LNCAP (cell line): ENCODE measurements at regions not wholly inside any gene's neighbourhood (a gene's known extent, or its start where the extent isn't known, plus 50 kb on each side); places are given as distances from the start of the nearest gene placed in this dataset.

Experiments
- TF ChIP-seq, protein P1 (sequence below): fragments of 450-650 bp; IDR thresholded peaks from 2 replicates; pipeline ENCODE4 v1.5.1; 2017; ENCODE audit warnings: mild to moderate bottlenecking

DNA sequence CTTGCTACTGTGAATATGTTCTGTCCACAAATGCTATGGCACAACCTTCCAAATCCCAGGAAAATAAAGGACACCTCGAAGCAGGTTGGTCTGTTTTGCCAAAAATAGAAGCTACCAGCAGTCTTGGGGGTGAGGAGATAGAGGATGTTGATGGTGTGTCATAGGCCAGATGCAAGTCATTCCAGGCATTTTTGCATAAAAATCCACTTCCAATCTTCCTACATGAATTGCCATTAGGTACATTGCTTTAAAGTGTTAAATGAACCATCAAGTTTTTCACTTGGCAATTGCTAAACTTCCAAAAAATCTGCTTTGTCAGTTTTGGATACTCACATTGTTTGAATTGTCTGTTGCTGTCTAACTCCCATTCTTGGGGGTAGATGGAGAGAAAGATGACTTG lies 295.4 kb downstream of the MYCN start:
- TF ChIP-seq, protein P1, sequence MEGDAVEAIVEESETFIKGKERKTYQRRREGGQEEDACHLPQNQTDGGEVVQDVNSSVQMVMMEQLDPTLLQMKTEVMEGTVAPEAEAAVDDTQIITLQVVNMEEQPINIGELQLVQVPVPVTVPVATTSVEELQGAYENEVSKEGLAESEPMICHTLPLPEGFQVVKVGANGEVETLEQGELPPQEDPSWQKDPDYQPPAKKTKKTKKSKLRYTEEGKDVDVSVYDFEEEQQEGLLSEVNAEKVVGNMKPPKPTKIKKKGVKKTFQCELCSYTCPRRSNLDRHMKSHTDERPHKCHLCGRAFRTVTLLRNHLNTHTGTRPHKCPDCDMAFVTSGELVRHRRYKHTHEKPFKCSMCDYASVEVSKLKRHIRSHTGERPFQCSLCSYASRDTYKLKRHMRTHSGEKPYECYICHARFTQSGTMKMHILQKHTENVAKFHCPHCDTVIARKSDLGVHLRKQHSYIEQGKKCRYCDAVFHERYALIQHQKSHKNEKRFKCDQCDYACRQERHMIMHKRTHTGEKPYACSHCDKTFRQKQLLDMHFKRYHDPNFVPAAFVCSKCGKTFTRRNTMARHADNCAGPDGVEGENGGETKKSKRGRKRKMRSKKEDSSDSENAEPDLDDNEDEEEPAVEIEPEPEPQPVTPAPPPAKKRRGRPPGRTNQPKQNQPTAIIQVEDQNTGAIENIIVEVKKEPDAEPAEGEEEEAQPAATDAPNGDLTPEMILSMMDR: no peak

GRCh38 chr2:16228951-16229350 lies 288.6 kb downstream of the MYCN start:
- TF ChIP-seq, protein P1: no peak

- TF ChIP-seq, protein P1: no peak
These were observed 288.1 kb downstream of the MYCN start for GRCh38 chr2:16228471-16228870.

GRCh38 chr2:16227811-16228462 lies 287.6 kb downstream of the MYCN start:
- TF ChIP-seq, protein P1: no peak

DNA sequence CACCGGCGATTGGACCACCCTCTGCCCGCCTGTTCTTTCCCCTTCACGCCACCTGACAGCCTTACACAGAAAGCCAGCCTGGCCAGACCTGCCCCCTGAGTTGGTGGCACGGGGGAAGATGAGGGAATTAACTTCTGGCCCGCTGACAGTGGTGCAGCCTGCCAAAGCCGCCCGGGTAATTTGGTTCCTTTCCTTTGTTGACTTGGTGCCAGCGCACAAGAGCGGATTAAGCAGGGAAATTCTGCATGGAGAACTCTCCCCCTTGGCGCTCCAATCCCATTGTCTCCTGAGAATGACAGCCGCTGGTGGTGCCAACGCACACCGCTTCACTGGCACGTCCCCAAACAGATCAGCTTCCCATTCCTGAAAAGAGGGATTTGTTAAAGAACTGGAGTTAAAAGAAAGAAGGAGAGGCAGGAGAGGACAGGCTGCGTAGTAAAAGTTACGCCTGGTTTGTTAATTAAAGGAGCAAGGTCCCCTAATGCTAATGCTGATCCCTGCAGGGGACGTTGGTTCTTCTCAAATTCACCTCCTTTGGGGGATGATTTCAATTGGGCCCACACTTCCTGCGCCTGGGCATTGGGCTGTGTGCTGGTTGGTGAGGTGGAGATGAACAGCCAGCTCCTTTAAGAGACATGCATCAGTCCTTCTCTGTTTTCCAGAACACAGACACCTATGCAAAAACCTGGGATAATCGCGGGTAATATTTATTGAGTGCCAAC lies 286.8 kb downstream of the MYCN start:
- TF ChIP-seq, protein P1: no peak

GRCh38 chr2:16226381-16226780 lies 286.0 kb downstream of the MYCN start:
- TF ChIP-seq, protein P1: no peak

DNA sequence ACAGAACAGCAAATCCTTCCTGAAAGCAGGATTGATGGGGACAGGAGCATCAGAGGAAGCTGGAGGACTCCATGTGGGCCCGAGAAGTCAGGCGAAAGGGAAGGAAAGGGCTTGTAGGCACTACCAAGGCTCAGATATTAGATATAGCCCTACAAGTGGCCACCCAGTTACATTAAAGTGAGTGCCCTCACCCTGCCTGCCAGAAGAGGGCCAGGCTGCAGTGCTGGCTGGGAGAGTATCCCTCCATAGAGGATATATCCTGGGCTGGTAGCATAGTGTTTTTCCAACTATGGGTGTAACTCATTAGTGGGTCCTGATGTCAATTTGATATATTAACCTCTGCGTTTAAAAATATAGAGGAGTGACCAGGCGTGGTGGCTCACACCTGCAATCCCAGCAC lies 285.2 kb downstream of the MYCN start:
- TF ChIP-seq, protein P1: no peak
